ENCODE measurements at regions not wholly inside any gene's neighbourhood (a gene's known extent, or its start where the extent isn't known, plus 50 kb on each side); places are given as distances from the start of the nearest gene placed in this dataset.
A peak's percentile ranks its signal among the peaks of the same experiment; 100 is the strongest.

- DNase-seq = no peak
- intact Hi-C loops (cut with micrococcal nuclease) = no loop called here
- H3K27ac ChIP-seq (replicated peaks) = peak overlapping the region; percentile 80
- TF ChIP-seq CTCF (IDR thresholded peaks at IDR 0.05; ENCODE audit: borderline replicate concordance) = no peak
- no peaks in the 10 kb centered on the region for H3K36me3 ChIP-seq
- peaks cover 14% of the 10 kb centered on the region for H3K4me1 ChIP-seq
- H3K9me3 ChIP-seq (replicated peaks) = no peaks in the 10 kb centered on the region
- no peak overlapping the region for H3K4me3 ChIP-seq
- H3K27me3 ChIP-seq (ENCODE audit: low read depth) = no peaks in the 10 kb centered on the region
Measured at GRCh38 chr2:160869411-160869810, 290.8 kb upstream of the TANK start.

GRCh38 chr2:160870729-160871465 is 289.3 kb upstream of the TANK start:
- intact Hi-C loops (cut with micrococcal nuclease) = no loop called here
- H3K4me3 ChIP-seq = no peak overlapping the region
- peaks cover 14% of the 10 kb centered on the region for H3K4me1 ChIP-seq
- H3K9me3 ChIP-seq (replicated peaks) = no peaks in the 10 kb centered on the region
- no peak for TF ChIP-seq CTCF (IDR thresholded peaks at IDR 0.05; ENCODE audit: borderline replicate concordance)
- H3K27ac ChIP-seq (replicated peaks) = peak overlapping the region; percentile 80
- H3K27me3 ChIP-seq (ENCODE audit: low read depth) = no peaks in the 10 kb centered on the region
- DNase-seq = no peak
- no peaks in the 10 kb centered on the region for H3K36me3 ChIP-seq

- H3K27ac ChIP-seq (replicated peaks) = peak overlapping the region; percentile 80
- no peaks in the 10 kb centered on the region for H3K27me3 ChIP-seq (ENCODE audit: low read depth)
- no peaks in the 10 kb centered on the region for H3K9me3 ChIP-seq (replicated peaks)
- no peak for DNase-seq
- no peaks in the 10 kb centered on the region for H3K36me3 ChIP-seq
- TF ChIP-seq CTCF (IDR thresholded peaks at IDR 0.05; ENCODE audit: borderline replicate concordance) = no peak
- intact Hi-C loops (cut with micrococcal nuclease) = no loop called here
- no peak overlapping the region for H3K4me3 ChIP-seq
- peaks cover 14% of the 10 kb centered on the region for H3K4me1 ChIP-seq
Measured at GRCh38 chr2:160871953-160872352, 288.3 kb upstream of the TANK start.

GRCh38 chr2:160876029-160876428 is 284.2 kb upstream of the TANK start:
- intact Hi-C loops (cut with micrococcal nuclease) = no loop called here
- no peak overlapping the region for H3K27ac ChIP-seq (replicated peaks)
- TF ChIP-seq CTCF (IDR thresholded peaks at IDR 0.05; ENCODE audit: borderline replicate concordance) = no peak

GRCh38 chr2:160876765-160877164 is 283.5 kb upstream of the TANK start:
- Histone ChIP-seq H3K27ac (replicated peaks) (no peak overlapping the region), H3K9me3 (replicated peaks) (no peaks in the 10 kb centered on the region), H3K4me3 (no peak overlapping the region), H3K4me1 (peaks cover 7% of the 10 kb centered on the region), H3K36me3 (no peaks in the 10 kb centered on the region), H3K27me3 (ENCODE audit: low read depth) (no peaks in the 10 kb centered on the region)
- intact Hi-C loops (cut with micrococcal nuclease) = no loop called here
- TF ChIP-seq CTCF (IDR thresholded peaks at IDR 0.05; ENCODE audit: borderline replicate concordance) = no peak
- DNase-seq = no peak

More at GRCh38 chr2:160876029-160876428, 284.2 kb upstream of the TANK start:
- Histone ChIP-seq H3K9me3 (replicated peaks) (no peaks in the 10 kb centered on the region), H3K4me3 (no peak overlapping the region), H3K4me1 (peaks cover 10% of the 10 kb centered on the region), H3K27me3 (ENCODE audit: low read depth) (no peaks in the 10 kb centered on the region), H3K36me3 (no peaks in the 10 kb centered on the region)
- no peak for DNase-seq
